Endothelial cell (in vitro differentiated cells): ENCODE measurements at regions not wholly inside any gene's neighbourhood (a gene's known extent, or its start where the extent isn't known, plus 50 kb on each side); places are given as distances from the start of the nearest gene placed in this dataset.
"Not testable (repeated sequence)": the region's sequence is repeated elsewhere in the genome, so short reads cannot be mapped to it uniquely, and the experiment has no call there.

Experiments used
- DNase-seq: peaks from one replicate; pipeline ENCODE4 v3.0.0; 2021; ENCODE audit warnings: low spot score
- H3K27ac Mint-ChIP-seq: one replicate; pipeline ENCODE4 v1.8.0; 2021; ENCODE audit warnings: mixed read lengths, inconsistent platforms; ENCODE audit not compliant: unreplicated experiment
- H3K27me3 Mint-ChIP-seq: one replicate; pipeline ENCODE4 v1.8.0; 2021; ENCODE audit warnings: mild to moderate bottlenecking, moderate library complexity, mixed read lengths, inconsistent platforms; ENCODE audit not compliant: unreplicated experiment
- H3K36me3 Mint-ChIP-seq: one replicate; pipeline ENCODE4 v1.8.0; 2021; ENCODE audit warnings: mild to moderate bottlenecking, low read depth, mixed read lengths, inconsistent platforms; ENCODE audit not compliant: unreplicated experiment
- H3K4me1 Mint-ChIP-seq: one replicate; pipeline ENCODE4 v1.8.0; 2021; ENCODE audit warnings: mild to moderate bottlenecking, mixed read lengths, inconsistent platforms; ENCODE audit not compliant: unreplicated experiment
- H3K4me3 Mint-ChIP-seq: one replicate; pipeline ENCODE4 v1.8.0; 2021; ENCODE audit warnings: mild to moderate bottlenecking, mixed read lengths, inconsistent platforms; ENCODE audit not compliant: unreplicated experiment
- H3K9me3 Mint-ChIP-seq: one replicate; pipeline ENCODE4 v1.8.0; 2021; ENCODE audit warnings: mixed read lengths, inconsistent platforms; ENCODE audit not compliant: unreplicated experiment
- CTCF ChIP-seq: fragments of 200-600 bp; sonication (generic); IDR thresholded peaks from one replicate; pipeline ENCODE4 v1.5.0; 2021; ENCODE audit warnings: antibody characterized with exemption; ENCODE audit not compliant: unreplicated experiment

- no peaks in the 10 kb centered on the region for H3K4me1 Mint-ChIP-seq
- no peaks in the 10 kb centered on the region for H3K9me3 Mint-ChIP-seq
- no peaks in the 10 kb centered on the region for H3K27me3 Mint-ChIP-seq
- DNase-seq = no peak
- no peak overlapping the region for H3K27ac Mint-ChIP-seq
- H3K36me3 Mint-ChIP-seq = no peaks in the 10 kb centered on the region
- no peak for TF ChIP-seq CTCF
- H3K4me3 Mint-ChIP-seq = no peak overlapping the region
Observed at GRCh38 chr7:96562966-96563365, 146.7 kb downstream of the SEM1 start.

GRCh38 chr7:96562458-96562857 is 147.2 kb downstream of the SEM1 start:
- H3K4me3 Mint-ChIP-seq = no peak overlapping the region
- TF ChIP-seq CTCF = no peak
- no peaks in the 10 kb centered on the region for H3K9me3 Mint-ChIP-seq
- H3K27ac Mint-ChIP-seq = no peak overlapping the region
- DNase-seq = no peak
- H3K4me1 Mint-ChIP-seq = no peaks in the 10 kb centered on the region
- no peaks in the 10 kb centered on the region for H3K36me3 Mint-ChIP-seq
- H3K27me3 Mint-ChIP-seq = no peaks in the 10 kb centered on the region

- Mint-ChIP-seq H3K27me3 (no peaks in the 10 kb centered on the region), H3K36me3 (no peaks in the 10 kb centered on the region), H3K9me3 (no peaks in the 10 kb centered on the region), H3K27ac (no peak overlapping the region), H3K4me1 (no peaks in the 10 kb centered on the region), H3K4me3 (no peak overlapping the region)
- no peak for DNase-seq
- TF ChIP-seq CTCF = no peak
Observed at GRCh38 chr7:96561892-96562291, 147.8 kb downstream of the SEM1 start.

GRCh38 chr7:96558530-96558929 is 151.1 kb downstream of the SEM1 start:
- Mint-ChIP-seq H3K27me3 (no peaks in the 10 kb centered on the region), H3K4me1 (no peaks in the 10 kb centered on the region), H3K4me3 (no peak overlapping the region), H3K27ac (no peak overlapping the region), H3K36me3 (no peaks in the 10 kb centered on the region), H3K9me3 (no peaks in the 10 kb centered on the region)
- no peak for TF ChIP-seq CTCF
- no peak for DNase-seq

GRCh38 chr7:96558093-96558492 is 151.6 kb downstream of the SEM1 start:
- TF ChIP-seq CTCF = no peak
- DNase-seq = no peak
- Mint-ChIP-seq H3K9me3 (no peaks in the 10 kb centered on the region), H3K4me3 (no peak overlapping the region), H3K4me1 (no peaks in the 10 kb centered on the region), H3K27ac (no peak overlapping the region), H3K36me3 (no peaks in the 10 kb centered on the region), H3K27me3 (no peaks in the 10 kb centered on the region)

GRCh38 chr7:96557598-96557997 is 152.0 kb downstream of the SEM1 start:
- H3K27me3 Mint-ChIP-seq, DNase-seq, H3K36me3 Mint-ChIP-seq, H3K4me1 Mint-ChIP-seq, H3K27ac Mint-ChIP-seq, H3K4me3 Mint-ChIP-seq, H3K9me3 Mint-ChIP-seq: not testable (repeated sequence)
